WERI-Rb-1 (cell line): ENCODE measurements at regions not wholly inside any gene's neighbourhood (a gene's known extent, or its start where the extent isn't known, plus 50 kb on each side); places are given as distances from the start of the nearest gene placed in this dataset.

Experiments
- DNase-seq: peaks from one replicate; pipeline ENCODE4 v3.0.0-alpha.2; 2020
- H3K27ac ChIP-seq: fragments of 250-450 bp; sonication (Bioruptor Pico); 2 replicates; pipeline ENCODE4 v1.5.1; 2020; ENCODE audit warnings: mild to moderate bottlenecking, moderate library complexity
- H3K27me3 ChIP-seq: fragments of 250-450 bp; sonication (Bioruptor Pico); 2 replicates; pipeline ENCODE4 v1.5.1; 2021; ENCODE audit warnings: mild to moderate bottlenecking, low read depth, moderate library complexity; ENCODE audit not compliant: insufficient read depth, severe bottlenecking
- H3K36me3 ChIP-seq: fragments of 250-450 bp; sonication (Bioruptor Pico); 2 replicates; pipeline ENCODE4 v1.5.1; 2020; ENCODE audit warnings: mild to moderate bottlenecking, moderate library complexity
- H3K4me3 ChIP-seq: 2 replicates; pipeline ENCODE4 v1.5.1; 2011; ENCODE audit warnings: low read depth, mild to moderate bottlenecking, control low read depth, low read length
- H3K9me3 ChIP-seq: fragments of 250-450 bp; sonication (Bioruptor Pico); 2 replicates; pipeline ENCODE4 v1.5.1; 2021; ENCODE audit warnings: mild to moderate bottlenecking, moderate library complexity; ENCODE audit not compliant: severe bottlenecking
- TF ChIP-seq, protein P1 (sequence below): IDR thresholded peaks from 2 replicates; pipeline ENCODE4 v1.5.1; 2011; ENCODE audit warnings: low read depth, mild to moderate bottlenecking, control low read depth, inconsistent platforms, low read length

DNA sequence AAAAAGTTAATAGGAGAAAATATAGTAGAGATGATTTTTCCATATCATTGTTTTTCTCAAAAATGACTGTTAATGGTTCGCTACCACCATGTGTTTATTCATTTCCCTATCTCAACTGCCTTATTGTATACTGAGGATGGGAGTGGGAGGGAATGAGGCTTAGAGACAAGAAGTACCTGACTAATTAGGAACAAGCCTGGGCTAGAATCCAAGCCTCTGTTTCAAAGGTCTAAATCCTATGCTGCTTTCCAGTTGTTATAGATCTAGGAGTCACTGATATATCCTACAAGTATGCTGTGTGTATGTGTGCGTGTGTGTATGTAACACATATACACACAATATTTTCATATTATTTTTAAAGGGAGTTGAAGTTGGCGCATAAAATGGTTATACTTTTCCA is 465.9 kb downstream of the EPHA4 start:
- no peak overlapping the region for H3K27ac ChIP-seq
- no peak overlapping the region for H3K4me3 ChIP-seq
- DNase-seq = no peak
- TF ChIP-seq, protein P1, sequence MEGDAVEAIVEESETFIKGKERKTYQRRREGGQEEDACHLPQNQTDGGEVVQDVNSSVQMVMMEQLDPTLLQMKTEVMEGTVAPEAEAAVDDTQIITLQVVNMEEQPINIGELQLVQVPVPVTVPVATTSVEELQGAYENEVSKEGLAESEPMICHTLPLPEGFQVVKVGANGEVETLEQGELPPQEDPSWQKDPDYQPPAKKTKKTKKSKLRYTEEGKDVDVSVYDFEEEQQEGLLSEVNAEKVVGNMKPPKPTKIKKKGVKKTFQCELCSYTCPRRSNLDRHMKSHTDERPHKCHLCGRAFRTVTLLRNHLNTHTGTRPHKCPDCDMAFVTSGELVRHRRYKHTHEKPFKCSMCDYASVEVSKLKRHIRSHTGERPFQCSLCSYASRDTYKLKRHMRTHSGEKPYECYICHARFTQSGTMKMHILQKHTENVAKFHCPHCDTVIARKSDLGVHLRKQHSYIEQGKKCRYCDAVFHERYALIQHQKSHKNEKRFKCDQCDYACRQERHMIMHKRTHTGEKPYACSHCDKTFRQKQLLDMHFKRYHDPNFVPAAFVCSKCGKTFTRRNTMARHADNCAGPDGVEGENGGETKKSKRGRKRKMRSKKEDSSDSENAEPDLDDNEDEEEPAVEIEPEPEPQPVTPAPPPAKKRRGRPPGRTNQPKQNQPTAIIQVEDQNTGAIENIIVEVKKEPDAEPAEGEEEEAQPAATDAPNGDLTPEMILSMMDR = no peak
- no peaks in the 10 kb centered on the region for H3K9me3 ChIP-seq
- no peaks in the 10 kb centered on the region for H3K36me3 ChIP-seq
- H3K27me3 ChIP-seq = no peaks in the 10 kb centered on the region

DNA sequence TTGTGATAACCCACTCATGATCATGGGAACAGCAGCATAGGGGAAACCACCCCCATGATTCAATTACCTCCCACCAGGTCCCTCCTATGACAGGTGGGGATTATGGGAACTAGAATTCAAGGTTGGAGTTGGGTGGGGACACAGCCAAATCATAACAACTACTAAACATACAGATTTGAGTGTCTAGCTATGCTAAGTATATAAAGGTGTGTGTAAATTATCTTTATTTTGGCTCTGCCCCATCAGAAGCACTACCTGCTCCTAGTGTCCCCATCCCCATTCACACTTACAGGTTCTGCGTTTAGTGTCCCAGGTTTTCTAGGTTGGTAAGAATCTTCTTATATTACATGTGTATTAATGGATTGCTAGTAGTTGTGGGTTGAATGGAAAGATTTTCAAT is 464.7 kb downstream of the EPHA4 start:
- no peak overlapping the region for H3K4me3 ChIP-seq
- no peaks in the 10 kb centered on the region for H3K27me3 ChIP-seq
- no peak for DNase-seq
- H3K36me3 ChIP-seq = no peaks in the 10 kb centered on the region
- no peak overlapping the region for H3K27ac ChIP-seq
- TF ChIP-seq, protein P1 = no peak
- no peaks in the 10 kb centered on the region for H3K9me3 ChIP-seq

DNA sequence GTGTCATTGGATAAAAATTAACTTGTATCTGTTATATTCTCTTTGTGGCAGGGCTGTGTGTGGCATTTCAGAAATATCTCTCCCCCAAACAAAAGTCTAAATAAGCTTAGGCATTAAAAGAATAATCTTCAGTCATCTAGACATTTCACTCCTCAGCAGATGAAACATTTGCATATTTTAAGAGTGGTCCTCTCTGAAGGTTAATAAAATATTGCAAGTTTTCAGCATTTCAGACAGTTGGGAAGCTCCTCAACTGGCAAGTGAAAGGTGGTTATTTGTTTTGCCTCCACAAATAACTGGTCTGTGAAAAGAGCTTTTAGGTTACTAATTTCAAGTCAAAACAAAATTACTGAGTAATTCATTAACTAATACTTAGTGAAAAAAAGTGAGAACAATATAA is 462.6 kb downstream of the EPHA4 start:
- H3K27ac ChIP-seq = no peak overlapping the region
- no peaks in the 10 kb centered on the region for H3K27me3 ChIP-seq
- no peak overlapping the region for H3K4me3 ChIP-seq
- TF ChIP-seq, protein P1 = no peak
- no peaks in the 10 kb centered on the region for H3K9me3 ChIP-seq
- DNase-seq = no peak
- H3K36me3 ChIP-seq = no peaks in the 10 kb centered on the region

DNA sequence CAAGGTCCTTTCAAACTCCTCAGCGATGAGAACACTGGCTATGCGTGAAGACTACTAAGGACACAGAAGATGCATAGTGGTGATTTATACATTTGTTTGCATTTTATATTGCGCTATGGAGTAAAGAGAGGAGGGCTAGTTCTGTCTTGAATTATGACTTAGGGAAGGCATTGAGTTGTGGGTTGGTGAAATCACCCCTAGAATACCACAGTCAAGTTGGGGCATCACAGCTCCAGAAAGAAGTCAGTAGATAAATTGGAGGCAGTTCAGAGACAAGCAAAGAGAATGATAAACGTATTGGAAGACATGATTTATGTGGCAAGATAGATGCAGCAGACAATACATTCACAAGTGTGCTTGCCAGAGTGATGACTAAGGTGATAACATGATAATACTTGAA is 460.4 kb downstream of the EPHA4 start:
- Histone ChIP-seq H3K4me3 (no peak overlapping the region), H3K27me3 (no peaks in the 10 kb centered on the region), H3K9me3 (no peaks in the 10 kb centered on the region), H3K27ac (no peak overlapping the region), H3K36me3 (no peaks in the 10 kb centered on the region)
- no peak for DNase-seq
- TF ChIP-seq, protein P1 = no peak

DNA sequence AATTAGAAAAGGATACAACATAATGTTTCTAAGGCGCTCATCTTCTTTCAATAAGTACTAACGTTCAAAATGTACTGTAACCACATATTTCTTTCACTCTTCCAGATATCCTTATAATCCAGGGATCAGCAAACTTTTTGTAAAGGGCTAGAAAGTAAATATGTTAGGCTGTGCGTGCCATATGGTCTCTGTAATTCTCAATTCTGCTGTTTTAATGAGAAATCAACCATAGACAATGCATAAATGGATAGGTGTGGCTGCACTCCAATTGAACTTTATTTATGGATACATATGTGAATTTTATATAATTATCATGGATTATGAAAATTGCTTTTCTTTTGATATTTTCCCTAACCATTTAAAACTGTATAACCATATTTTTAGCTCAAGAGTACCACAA is 459.4 kb downstream of the EPHA4 start:
- H3K36me3 ChIP-seq = no peaks in the 10 kb centered on the region
- DNase-seq = no peak
- H3K27me3 ChIP-seq = no peaks in the 10 kb centered on the region
- no peak overlapping the region for H3K27ac ChIP-seq
- H3K9me3 ChIP-seq = no peaks in the 10 kb centered on the region
- H3K4me3 ChIP-seq = no peak overlapping the region
- TF ChIP-seq, protein P1 = no peak

DNA sequence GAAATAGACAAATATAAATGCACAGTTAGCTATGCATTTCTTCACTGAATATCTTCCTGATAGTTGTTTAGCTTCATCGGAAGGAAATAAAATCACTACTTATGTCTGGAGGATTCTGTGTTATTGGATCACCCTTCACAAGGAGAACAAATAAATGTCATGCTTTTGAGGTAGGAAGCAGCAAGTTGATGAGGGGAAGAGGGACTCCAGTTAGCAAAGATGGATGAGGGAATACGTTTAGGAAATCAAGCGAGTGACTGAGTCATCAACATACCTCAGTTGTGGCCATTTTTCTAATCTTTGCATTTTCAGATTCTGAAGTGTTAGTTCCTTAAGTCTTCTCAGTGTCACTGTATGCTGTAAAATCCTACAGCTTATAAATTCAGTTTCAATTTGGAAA is 456.2 kb downstream of the EPHA4 start:
- H3K4me3 ChIP-seq = no peak overlapping the region
- H3K27ac ChIP-seq = no peak overlapping the region
- TF ChIP-seq, protein P1 = no peak
- H3K27me3 ChIP-seq = no peaks in the 10 kb centered on the region
- no peaks in the 10 kb centered on the region for H3K36me3 ChIP-seq
- H3K9me3 ChIP-seq = peaks cover 2% of the 10 kb centered on the region
- no peak for DNase-seq
